ENCODE measurements at regions not wholly inside any gene's neighbourhood (a gene's known extent, or its start where the extent isn't known, plus 50 kb on each side); places are given as distances from the start of the nearest gene placed in this dataset.
"Not testable (repeated sequence)": the region's sequence is repeated elsewhere in the genome, so short reads cannot be mapped to it uniquely, and the experiment has no call there.

GRCh38 chr12:58009405-58010195 lies 68.2 kb downstream of the ATP23 start:
- Mint-ChIP-seq H3K27ac (no peak overlapping the region), H3K4me3 (no peak overlapping the region), H3K4me1 (ENCODE audit: low read depth in 2 of 2) (no peaks in the 10 kb centered on the region), H3K36me3 (no peaks in the 10 kb centered on the region), H3K9me3 (no peaks in the 10 kb centered on the region), H3K27me3 (peaks cover 4 to 19% of the 10 kb centered on the region in 2 donors)
- DNase-seq (ENCODE audit: low spot score) (no peak), ATAC-seq (no peak)

- Mint-ChIP-seq H3K27me3 (peaks cover 2 to 10% of the 10 kb centered on the region in 2 donors), H3K9me3 (no peaks in the 10 kb centered on the region), H3K4me1 (ENCODE audit: low read depth in 2 of 2) (no peaks in the 10 kb centered on the region), H3K27ac (no peak overlapping the region), H3K36me3 (no peaks in the 10 kb centered on the region), H3K4me3 (no peak overlapping the region)
- no peak for ATAC-seq
- no peak for DNase-seq (ENCODE audit: low spot score)
Observed at GRCh38 chr12:58011676-58012075, 70.3 kb downstream of the ATP23 start.

- not testable (repeated sequence) for H3K9me3 Mint-ChIP-seq; ATAC-seq; DNase-seq (ENCODE audit: low spot score); H3K27ac Mint-ChIP-seq; H3K4me1 Mint-ChIP-seq (ENCODE audit: low read depth in 2 of 2); H3K4me3 Mint-ChIP-seq
- H3K36me3 Mint-ChIP-seq: peaks cover 21% of the 10 kb centered on the region
- H3K27me3 Mint-ChIP-seq: peaks cover 18 to 43% of the 10 kb centered on the region in 2 donors
Observed at GRCh38 chr12:58022379-58023020, 81.1 kb downstream of the ATP23 start.

GRCh38 chr12:58025431-58025830 lies 84.1 kb downstream of the ATP23 start:
- H3K27ac Mint-ChIP-seq: no peak overlapping the region
- H3K4me1 Mint-ChIP-seq (ENCODE audit: low read depth in 2 of 2): no peaks in the 10 kb centered on the region
- no peak for ATAC-seq
- DNase-seq (ENCODE audit: low spot score): no peak
- no peak overlapping the region for H3K4me3 Mint-ChIP-seq
- peaks cover 2% of the 10 kb centered on the region for H3K9me3 Mint-ChIP-seq
- no peaks in the 10 kb centered on the region for H3K36me3 Mint-ChIP-seq
- peaks cover 11 to 24% of the 10 kb centered on the region in 2 donors for H3K27me3 Mint-ChIP-seq

GRCh38 chr12:58026426-58026825 lies 85.1 kb downstream of the ATP23 start:
- ATAC-seq (no peak), DNase-seq (ENCODE audit: low spot score) (no peak)
- H3K36me3 Mint-ChIP-seq: no peaks in the 10 kb centered on the region
- H3K27me3 Mint-ChIP-seq: peaks cover 9 to 14% of the 10 kb centered on the region in 2 donors
- peaks cover 2% of the 10 kb centered on the region for H3K9me3 Mint-ChIP-seq
- H3K27ac Mint-ChIP-seq: no peak overlapping the region
- no peaks in the 10 kb centered on the region for H3K4me1 Mint-ChIP-seq (ENCODE audit: low read depth in 2 of 2)
- H3K4me3 Mint-ChIP-seq: no peak overlapping the region

- H3K27me3 Mint-ChIP-seq: peaks cover 3 to 7% of the 10 kb centered on the region in 2 donors
- no peaks in the 10 kb centered on the region for H3K4me1 Mint-ChIP-seq (ENCODE audit: low read depth in 2 of 2)
- DNase-seq (ENCODE audit: low spot score) (no peak), ATAC-seq (no peak)
- no peak overlapping the region for H3K27ac Mint-ChIP-seq
- no peak overlapping the region for H3K4me3 Mint-ChIP-seq
- H3K36me3 Mint-ChIP-seq: peaks cover 3% of the 10 kb centered on the region
- H3K9me3 Mint-ChIP-seq: peaks cover 3% of the 10 kb centered on the region
Observed at GRCh38 chr12:58026897-58027891, 85.8 kb downstream of the ATP23 start.

- Mint-ChIP-seq H3K27ac (no peak overlapping the region), H3K9me3 (peaks cover 5% of the 10 kb centered on the region), H3K36me3 (peaks cover 5% of the 10 kb centered on the region), H3K27me3 (peaks cover 2 to 11% of the 10 kb centered on the region in 2 donors), H3K4me1 (ENCODE audit: low read depth in 2 of 2) (no peaks in the 10 kb centered on the region), H3K4me3 (no peak overlapping the region)
- ATAC-seq: no peak
- DNase-seq (ENCODE audit: low spot score): no peak
Observed at GRCh38 chr12:58028294-58028693, 86.9 kb downstream of the ATP23 start.

- Mint-ChIP-seq H3K4me1 (ENCODE audit: low read depth in 2 of 2) (no peaks in the 10 kb centered on the region), H3K27ac (no peak overlapping the region)
- DNase-seq (ENCODE audit: low spot score): no peak
Observed at GRCh38 chr12:58029260-58029659, 87.9 kb downstream of the ATP23 start.

GRCh38 chr12:58030566-58031279 lies 89.4 kb downstream of the ATP23 start:
- DNase-seq (ENCODE audit: low spot score) (no peak), ATAC-seq (no peak)
- peaks cover 9% of the 10 kb centered on the region for H3K9me3 Mint-ChIP-seq
- H3K27ac Mint-ChIP-seq: no peak overlapping the region
- no peaks in the 10 kb centered on the region for H3K4me1 Mint-ChIP-seq (ENCODE audit: low read depth in 2 of 2)
- H3K27me3 Mint-ChIP-seq: peaks cover 2 to 13% of the 10 kb centered on the region in 2 donors
- H3K4me3 Mint-ChIP-seq: no peak overlapping the region
- peaks cover 5% of the 10 kb centered on the region for H3K36me3 Mint-ChIP-seq

More at GRCh38 chr12:58029260-58029659, 87.9 kb downstream of the ATP23 start:
- H3K4me3 Mint-ChIP-seq: no peak overlapping the region
- H3K27me3 Mint-ChIP-seq: peaks cover 2 to 13% of the 10 kb centered on the region in 2 donors
- H3K36me3 Mint-ChIP-seq: peaks cover 5% of the 10 kb centered on the region
- ATAC-seq: no peak
- H3K9me3 Mint-ChIP-seq: peaks cover 6% of the 10 kb centered on the region

- no peak overlapping the region for H3K27ac Mint-ChIP-seq
- ATAC-seq (no peak), DNase-seq (ENCODE audit: low spot score) (no peak)
- H3K36me3 Mint-ChIP-seq: peaks cover 5% of the 10 kb centered on the region
- peaks cover 12% of the 10 kb centered on the region for H3K9me3 Mint-ChIP-seq
- H3K27me3 Mint-ChIP-seq: peaks cover 2 to 13% of the 10 kb centered on the region in 2 donors
- no peaks in the 10 kb centered on the region for H3K4me1 Mint-ChIP-seq (ENCODE audit: low read depth in 2 of 2)
- H3K4me3 Mint-ChIP-seq: no peak overlapping the region
Observed at GRCh38 chr12:58032156-58032555, 90.8 kb downstream of the ATP23 start.

GRCh38 chr12:58033831-58034230 lies 92.5 kb downstream of the ATP23 start:
- peaks cover 0 to 7% of the 10 kb centered on the region in 2 donors for H3K27me3 Mint-ChIP-seq
- DNase-seq (ENCODE audit: low spot score): no peak
- no peak for ATAC-seq
- H3K27ac Mint-ChIP-seq: no peak overlapping the region
- H3K4me3 Mint-ChIP-seq: no peak overlapping the region
- no peaks in the 10 kb centered on the region for H3K4me1 Mint-ChIP-seq (ENCODE audit: low read depth in 2 of 2)
- H3K36me3 Mint-ChIP-seq: peaks cover 5% of the 10 kb centered on the region
- peaks cover 12% of the 10 kb centered on the region for H3K9me3 Mint-ChIP-seq

GRCh38 chr12:58034311-58034710 lies 92.9 kb downstream of the ATP23 start:
- H3K27ac Mint-ChIP-seq: no peak overlapping the region
- peaks cover 10% of the 10 kb centered on the region for H3K36me3 Mint-ChIP-seq
- peaks cover 12% of the 10 kb centered on the region for H3K9me3 Mint-ChIP-seq
- no peak for ATAC-seq
- H3K27me3 Mint-ChIP-seq: peaks cover 0 to 7% of the 10 kb centered on the region in 2 donors
- no peaks in the 10 kb centered on the region for H3K4me1 Mint-ChIP-seq (ENCODE audit: low read depth in 2 of 2)
- no peak for DNase-seq (ENCODE audit: low spot score)
- no peak overlapping the region for H3K4me3 Mint-ChIP-seq

- peaks cover 0 to 7% of the 10 kb centered on the region in 2 donors for H3K27me3 Mint-ChIP-seq
- peaks cover 10% of the 10 kb centered on the region for H3K36me3 Mint-ChIP-seq
- H3K27ac Mint-ChIP-seq: no peak overlapping the region
- no peak overlapping the region for H3K4me3 Mint-ChIP-seq
- H3K9me3 Mint-ChIP-seq: peaks cover 12% of the 10 kb centered on the region
- H3K4me1 Mint-ChIP-seq (ENCODE audit: low read depth in 2 of 2): no peaks in the 10 kb centered on the region
- ATAC-seq: no peak
- DNase-seq (ENCODE audit: low spot score): no peak
Observed at GRCh38 chr12:58034712-58035111, 93.3 kb downstream of the ATP23 start.
